B cell (primary cell): ENCODE measurements at regions not wholly inside any gene's neighbourhood (a gene's known extent, or its start where the extent isn't known, plus 50 kb on each side); places are given as distances from the start of the nearest gene placed in this dataset.
"Not testable (repeated sequence)": the region's sequence is repeated elsewhere in the genome, so short reads cannot be mapped to it uniquely, and the experiment has no call there.

Source experiments
- ATAC-seq: fragments of 200-7000 bp; cut with Tn5 transposase; one replicate; pipeline ENCODE4 v1.10.0; 2021; ENCODE audit warnings: low read depth, mild to moderate bottlenecking, moderate number of reproducible peaks, moderate library complexity
- CTCF ChIA-PET: fragments of 350-600 bp; sonication (Branson Sonifier 250); formaldehyde crosslinking; loops from one replicate; lab custom pipeline; 2021; ENCODE audit warnings: antibody characterized with exemption, inconsistent platforms; lab: Charles Lee
- POLR2A ChIA-PET: fragments of 350-600 bp; sonication (Branson Sonifier 250); formaldehyde crosslinking; loops from one replicate; lab custom pipeline; 2021; ENCODE audit warnings: antibody characterized with exemption; lab: Charles Lee
- DNase-seq: peaks from one replicate; pipeline ENCODE4 v3.0.0; 2013
- H2AFZ ChIP-seq: 2 replicates; pipeline ENCODE4 v1.6.1; 2012; ENCODE audit warnings: mild to moderate bottlenecking, low read depth, low read length; ENCODE audit not compliant: insufficient read depth, poor library complexity, severe bottlenecking
- H3K27ac ChIP-seq, 2 donors: 1 replicate in 1 of 2; 2 replicates in 1 of 2; pipeline ENCODE4 v1.5.1; 2012 to 2013; ENCODE audit warnings: low read length in 2 of 2, mild to moderate bottlenecking in 2 of 2, moderate library complexity in 1 of 2
- H3K27me3 ChIP-seq, 4 experiments: fragments of 200-600 bp in 1 of 4; sonication (generic) in 1 of 4; replicated peaks in 1 of 4; 1 replicate in 2 of 4; 2 replicates in 2 of 4; pipeline versions ENCODE4 v1.6.1 to v1.7.0; 2013 to 2016; ENCODE audit warnings: low read length in 3 of 4, mild to moderate bottlenecking in 2 of 4, mixed read lengths in 1 of 4, moderate library complexity in 1 of 4; ENCODE audit not compliant: insufficient read depth in 4 of 4, control insufficient read depth in 3 of 4; ENCODE audit errors: control extremely low read depth in 1 of 4
- H3K36me3 ChIP-seq, 2 experiments: replicated peaks in 1 of 2; 1 replicate in 1 of 2; 2 replicates in 1 of 2; pipeline versions ENCODE4 v1.6.1 to v1.7.1; 2013; ENCODE audit warnings: low read length in 1 of 2; ENCODE audit not compliant: insufficient read depth in 2 of 2, control insufficient read depth in 1 of 2; ENCODE audit errors: control extremely low read depth in 1 of 2, extremely low read depth in 1 of 2
- H3K4me1 ChIP-seq, 2 donors: fragments of 200-600 bp in 1 of 2; sonication (generic) in 1 of 2; 1 replicate in 1 of 2; 2 replicates in 1 of 2; pipeline versions ENCODE4 v1.5.1 to v1.6.1; 2013 to 2017; ENCODE audit warnings: low read length in 2 of 2; ENCODE audit not compliant: control insufficient read depth in 2 of 2, insufficient read depth in 2 of 2
- H3K4me2 ChIP-seq: replicated peaks from 2 replicates; pipeline ENCODE3; 2012; ENCODE audit warnings: mild to moderate bottlenecking, low read depth, low read length; ENCODE audit not compliant: poor library complexity, severe bottlenecking
- H3K4me3 ChIP-seq, 5 experiments: fragments of 200-600 bp in 1 of 5; sonication (generic) in 1 of 5; 1 replicate in 3 of 5; 2 replicates in 2 of 5; pipeline versions ENCODE4 v1.5.1 to v1.7.0; 2011 to 2016; ENCODE audit warnings: low read length in 4 of 5, mild to moderate bottlenecking in 4 of 5, low read depth in 2 of 5, control low read depth in 1 of 5, moderate library complexity in 1 of 5; ENCODE audit not compliant: insufficient read depth in 1 of 5; ENCODE audit errors: control extremely low read depth in 1 of 5, extremely low read depth in 1 of 5
- H3K79me2 ChIP-seq: fragments of 200-600 bp; sonication (generic); one replicate; pipeline ENCODE4 v1.6.0; 2016; ENCODE audit warnings: low read length; ENCODE audit not compliant: control insufficient read depth, insufficient read depth
- H3K9ac ChIP-seq: fragments of 200-600 bp; sonication (generic); 2 replicates; pipeline ENCODE4 v1.6.1; 2017; ENCODE audit warnings: mild to moderate bottlenecking, low read length, moderate library complexity
- H3K9me3 ChIP-seq, 3 donors: one replicate each; pipeline versions ENCODE4 v1.6.1 to v1.7.1; 2013; ENCODE audit warnings: low read length in 2 of 3; ENCODE audit not compliant: control insufficient read depth in 2 of 3, insufficient read depth in 1 of 3; ENCODE audit errors: control extremely low read depth in 1 of 3
- H4K20me1 ChIP-seq: 2 replicates; pipeline ENCODE4 v1.6.0; 2012; ENCODE audit warnings: mild to moderate bottlenecking, low read length; ENCODE audit not compliant: insufficient read depth, control insufficient read depth, poor library complexity, severe bottlenecking
- H3K27ac Mint-ChIP-seq: one replicate; pipeline ENCODE4 v1.8.0; 2021; ENCODE audit warnings: mixed read lengths
- H3K27me3 Mint-ChIP-seq: one replicate; pipeline ENCODE4 v1.8.0; 2021; ENCODE audit warnings: mixed read lengths
- H3K4me1 Mint-ChIP-seq: one replicate; pipeline ENCODE4 v1.8.0; 2021; ENCODE audit warnings: mixed read lengths
- H3K4me3 Mint-ChIP-seq: one replicate; pipeline ENCODE4 v1.8.0; 2021; ENCODE audit warnings: mixed read lengths
- H3K9me3 Mint-ChIP-seq: one replicate; pipeline ENCODE4 v1.8.0; 2022; ENCODE audit warnings: mixed read lengths; ENCODE audit not compliant: insufficient read depth
- CTCF ChIP-seq: fragments of 200-600 bp; IDR thresholded peaks from one replicate; pipeline ENCODE4 v1.8.0; 2022; ENCODE audit warnings: antibody characterized with exemption, mild to moderate bottlenecking
- EZH2 ChIP-seq: IDR thresholded peaks from 2 replicates; pipeline ENCODE4 v1.6.1; 2012; ENCODE audit warnings: borderline replicate concordance, low read depth, mild to moderate bottlenecking, moderate library complexity, low read length; ENCODE audit not compliant: insufficient read depth, poor library complexity, severe bottlenecking
- WGBS: methylation state at CpG from one replicate; pipeline ENCODE4 v1.1.5; 2013; ENCODE audit warnings: missing lambda C conversion rate; ENCODE audit not compliant: insufficient coverage; 5-methylcytosine and 5-hydroxymethylcytosine counted together
- intact Hi-C: fragments of 100-400 bp; cut with micrococcal nuclease; formaldehyde crosslinking; loops from one replicate; pipeline ENCODE4 v1.10.0; 2022

GRCh38 chrX:13482746-13483541 is 86.5 kb upstream of the EGFL6 start:
- Histone ChIP-seq H3K9me3 (peaks cover 0 to 10% (median 5%) of the 10 kb centered on the region in 3 donors), H3K27me3 (no peaks in the 10 kb centered on the region), H3K27ac (no peak overlapping the region), H3K4me1 (peaks cover 16 to 19% of the 10 kb centered on the region in 2 donors), H3K4me3 (no peak overlapping the region), H4K20me1 (no peaks in the 10 kb centered on the region), H3K79me2 (no peaks in the 10 kb centered on the region), H3K4me2 (no peak overlapping the region), H3K9ac (no peak overlapping the region), H3K36me3 (no peaks in the 10 kb centered on the region), H2AFZ (no peak overlapping the region)
- WGBS = no CpG with 5 or more reads among the region's 9 CpGs
- no peak for TF ChIP-seq CTCF
- TF ChIP-seq EZH2 = no peak
- Mint-ChIP-seq H3K9me3 (peaks cover 7% of the 10 kb centered on the region), H3K27me3 (no peaks in the 10 kb centered on the region), H3K27ac (no peak overlapping the region), H3K4me3 (no peak overlapping the region), H3K4me1 (peaks cover 18% of the 10 kb centered on the region)
- ChIA-PET POLR2A (interaction anchor here (0.7 kb wide), 1 partner anchor 291 kb away, joined by 7 read pairs; no protein-coding TSS in a partner anchor), CTCF (interaction anchor here (0.6 to 1.1 kb wide), 2 partner anchors 305 to 536 kb away, joined by 3 read pairs; no protein-coding TSS in a partner anchor)
- intact Hi-C loops = no loop called here
- no peak for DNase-seq
- ATAC-seq = no peak

GRCh38 chrX:13480780-13481179 is 88.6 kb upstream of the EGFL6 start:
- H2AFZ ChIP-seq, DNase-seq, H3K4me1 ChIP-seq, H3K9ac ChIP-seq, H3K4me2 ChIP-seq, H3K4me3 ChIP-seq, H3K36me3 ChIP-seq, H3K4me1 Mint-ChIP-seq, H3K27ac ChIP-seq, CTCF ChIA-PET, intact Hi-C loops, H3K79me2 ChIP-seq, H3K4me3 Mint-ChIP-seq, H3K27ac Mint-ChIP-seq, H3K27me3 ChIP-seq, POLR2A ChIA-PET, H3K9me3 Mint-ChIP-seq, H4K20me1 ChIP-seq, ATAC-seq, H3K9me3 ChIP-seq, H3K27me3 Mint-ChIP-seq: not testable (repeated sequence)
- no CpG with 5 or more reads among the region's 2 CpGs for WGBS
